ENCODE measurements at regions not wholly inside any gene's neighbourhood (a gene's known extent, or its start where the extent isn't known, plus 50 kb on each side); places are given as distances from the start of the nearest gene placed in this dataset.

DNA sequence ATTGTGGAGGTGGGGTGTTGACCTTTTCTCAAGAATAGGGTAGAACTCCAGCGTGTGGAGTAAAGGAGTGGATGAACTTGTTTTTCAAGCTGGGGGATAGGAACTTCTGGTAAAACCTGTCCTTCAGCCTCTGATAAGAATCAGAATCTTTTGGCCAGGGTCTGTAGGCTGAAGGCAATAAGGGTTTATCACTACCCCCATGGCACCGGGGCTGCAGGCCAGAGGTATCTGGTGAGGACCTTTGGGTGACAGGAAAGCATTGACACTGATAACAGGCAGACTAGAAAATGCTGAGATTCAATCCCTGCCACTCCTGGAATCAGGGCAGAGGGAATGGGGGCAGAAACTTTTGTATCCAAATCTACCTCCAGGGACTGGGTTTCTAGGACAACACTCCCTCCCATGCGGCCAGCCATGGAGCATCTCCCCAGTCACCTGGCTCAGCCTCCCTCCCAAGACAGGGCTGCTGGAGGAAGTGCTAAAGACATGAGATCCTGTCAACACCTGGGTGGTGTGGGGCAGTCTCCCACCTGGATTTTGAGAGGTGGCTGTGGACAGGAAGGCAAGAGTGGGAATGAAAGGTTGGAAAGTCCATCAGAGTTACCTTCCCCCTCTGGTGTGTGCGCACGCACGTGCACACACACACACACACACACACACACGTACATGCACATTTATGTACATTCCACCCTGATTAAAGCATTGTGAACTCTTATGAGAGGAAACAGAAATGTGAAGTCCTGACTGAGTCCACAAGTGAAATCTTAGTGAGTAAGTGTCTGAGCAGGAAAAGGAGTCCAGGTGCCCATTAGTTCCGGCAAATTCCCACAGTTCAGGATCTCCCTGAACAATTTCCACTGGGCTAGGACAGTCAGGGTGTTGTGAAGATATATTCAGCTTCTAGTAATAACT lies 53.1 kb upstream of the MARCHF10 start:
- no peak overlapping the region for H3K4me3 ChIP-seq
- no peak overlapping the region for H3K4me2 ChIP-seq
- peaks cover 0 to 2% (median 0%) of the 10 kb centered on the region in 10 experiments; a peak in 5 of 20 replicates for H3K4me1 ChIP-seq
- no peaks in the 10 kb centered on the region; a peak in 1 of 22 replicates for H3K9me3 ChIP-seq (replicated peaks in 1 of 11)
- no peaks in the 10 kb centered on the region for H4K20me1 ChIP-seq
- no peaks in the 10 kb centered on the region for H3K36me3 ChIP-seq
- no peak for TF ChIP-seq Cebpa-rat (IDR thresholded peaks at IDR 0.05)
- H3K27ac ChIP-seq = no peak overlapping the region
- H3K27me3 ChIP-seq = no peaks in the 10 kb centered on the region
- H3K9ac ChIP-seq = no peak overlapping the region

DNA sequence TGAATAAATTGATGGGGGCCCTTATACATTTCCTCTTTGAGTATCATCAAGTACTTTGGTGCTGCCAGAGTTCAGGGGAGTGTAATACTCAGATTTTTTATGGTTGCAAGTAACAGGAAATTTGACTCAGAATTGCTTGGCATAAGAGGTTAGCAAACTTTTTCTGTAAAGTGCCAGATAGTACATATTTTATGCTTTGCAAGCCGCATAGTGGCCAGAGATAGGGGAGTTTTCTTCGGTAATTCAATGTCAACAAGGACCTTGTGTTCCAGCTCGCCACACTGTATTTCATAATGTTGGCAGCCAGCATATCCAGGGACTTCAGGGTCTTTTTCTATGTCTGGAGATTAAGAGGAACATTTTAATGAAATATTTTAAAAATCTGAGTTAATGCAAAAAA lies 51.0 kb upstream of the MARCHF10 start:
- Histone ChIP-seq H3K4me2 (no peak overlapping the region), H3K9me3 (replicated peaks in 1 of 11) (no peaks in the 10 kb centered on the region)
- TF ChIP-seq Cebpa-rat (IDR thresholded peaks at IDR 0.05) = no peak

More for the DNA sequence above, 51.0 kb upstream of the MARCHF10 start:
- H3K9ac ChIP-seq = no peak overlapping the region
- no peaks in the 10 kb centered on the region for H3K36me3 ChIP-seq
- no peaks in the 10 kb centered on the region for H3K4me1 ChIP-seq
- H3K4me3 ChIP-seq = no peak overlapping the region
- no peaks in the 10 kb centered on the region for H4K20me1 ChIP-seq
- no peak overlapping the region for H3K27ac ChIP-seq
- H3K27me3 ChIP-seq = no peaks in the 10 kb centered on the region

Measured in BLaER1 treated with 17β-estradiol and CSF1 and Interleukin-3, amounts not matched to agents 10 nM and 100 nM (cell line).